DOHH2 (cell line): ENCODE measurements at regions not wholly inside any gene's neighbourhood (a gene's known extent, or its start where the extent isn't known, plus 50 kb on each side); places are given as distances from the start of the nearest gene placed in this dataset.

ENCODE experiments used
- H3F3A ChIP-seq: fragments of 200-600 bp; sonication (generic), shearing (Covaris generic); 2 replicates; pipeline ENCODE4 v1.6.0; 2016; ENCODE audit warnings: antibody characterized with exemption, mild to moderate bottlenecking; ENCODE audit not compliant: control insufficient read depth, insufficient read depth
- H3K27ac ChIP-seq: fragments of 200-600 bp; sonication (generic); 2 replicates; pipeline ENCODE4 v1.5.1; 2014; ENCODE audit warnings: low read depth, mild to moderate bottlenecking, low read length, moderate library complexity
- H3K27me3 ChIP-seq: fragments of 200-600 bp; sonication (generic); 2 replicates; pipeline ENCODE4 v1.6.1; 2014; ENCODE audit warnings: mild to moderate bottlenecking, low read length, mixed read lengths; ENCODE audit not compliant: control insufficient read depth
- H3K36me3 ChIP-seq: fragments of 200-600 bp; sonication (generic); 2 replicates; pipeline ENCODE4 v1.6.1; 2014; ENCODE audit warnings: mild to moderate bottlenecking, low read length, moderate library complexity, mixed read lengths; ENCODE audit not compliant: control insufficient read depth
- H3K4me1 ChIP-seq: fragments of 200-600 bp; sonication (generic); 2 replicates; pipeline ENCODE4 v1.6.1; 2014; ENCODE audit warnings: mild to moderate bottlenecking, low read length, mixed read lengths; ENCODE audit not compliant: control insufficient read depth
- H3K4me2 ChIP-seq: fragments of 200-600 bp; sonication (generic); 2 replicates; pipeline ENCODE4 v1.6.0; 2014; ENCODE audit warnings: mild to moderate bottlenecking, low read length, moderate library complexity
- H3K4me3 ChIP-seq: fragments of 200-600 bp; sonication (generic); 2 replicates; pipeline ENCODE4 v1.5.1; 2014; ENCODE audit warnings: mild to moderate bottlenecking, low read length, mixed read lengths
- H3K79me2 ChIP-seq: fragments of 200-600 bp; sonication (generic); 2 replicates; pipeline ENCODE4 v1.6.1; 2014; ENCODE audit warnings: mild to moderate bottlenecking, low read length, mixed read lengths; ENCODE audit not compliant: control insufficient read depth
- H3K9me2 ChIP-seq: fragments of 200-600 bp; sonication (generic); replicated peaks from 2 replicates; pipeline ENCODE4 v1.6.1; 2014; ENCODE audit warnings: mild to moderate bottlenecking, low read length, mixed read lengths; ENCODE audit not compliant: control insufficient read depth
- H3K9me3 ChIP-seq: fragments of 200-600 bp; sonication (generic); 2 replicates; pipeline ENCODE4 v1.6.1; 2014; ENCODE audit warnings: antibody characterized with exemption, low read length, mixed read lengths; ENCODE audit not compliant: control insufficient read depth, insufficient read depth
- H4K20me1 ChIP-seq: fragments of 200-600 bp; sonication (generic); 2 replicates; pipeline ENCODE4 v1.6.0; 2014; ENCODE audit warnings: low read depth, mild to moderate bottlenecking, antibody characterized with exemption, low read length, moderate library complexity; ENCODE audit not compliant: control insufficient read depth, insufficient read depth
- EZH2phosphoT487 ChIP-seq: fragments of 200-600 bp; sonication (generic); IDR thresholded peaks from 2 replicates; pipeline ENCODE4 v1.6.1; 2017; ENCODE audit warnings: borderline replicate concordance, mild to moderate bottlenecking, antibody characterized with exemption, low read length, moderate library complexity, mixed read lengths
- TF ChIP-seq, protein P1 (sequence below): fragments of 200-600 bp; sonication (generic); IDR thresholded peaks from one replicate; pipeline ENCODE4 v1.5.1; 2014; ENCODE audit warnings: antibody characterized with exemption, mild to moderate bottlenecking, low read depth, low read length; ENCODE audit not compliant: poor library complexity, severe bottlenecking

DNA sequence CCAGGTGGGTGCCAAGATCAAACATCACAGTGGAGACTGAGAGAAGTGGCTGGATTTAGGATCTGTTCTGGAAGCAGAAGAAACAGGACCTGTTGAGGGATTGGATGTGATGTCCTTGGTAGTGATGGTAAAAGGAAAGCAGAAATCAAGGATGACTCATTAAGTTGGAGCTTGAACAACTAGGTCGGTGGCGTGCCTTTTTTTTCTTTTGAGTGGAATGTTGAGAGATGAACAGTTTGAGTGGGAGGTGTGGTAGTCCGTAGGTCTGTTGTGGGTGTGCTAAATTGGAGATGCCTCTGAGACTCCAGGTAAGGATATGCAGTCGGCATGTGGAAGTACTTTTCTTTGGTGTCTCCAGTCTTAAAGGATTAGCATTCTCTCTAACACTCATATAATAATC lies 92.1 kb upstream of the IL12B start:
- no peak overlapping the region for H3K27ac ChIP-seq
- no peaks in the 10 kb centered on the region for H3K36me3 ChIP-seq
- no peaks in the 10 kb centered on the region for H3K4me1 ChIP-seq
- no peaks in the 10 kb centered on the region for H4K20me1 ChIP-seq
- TF ChIP-seq, protein P1, sequence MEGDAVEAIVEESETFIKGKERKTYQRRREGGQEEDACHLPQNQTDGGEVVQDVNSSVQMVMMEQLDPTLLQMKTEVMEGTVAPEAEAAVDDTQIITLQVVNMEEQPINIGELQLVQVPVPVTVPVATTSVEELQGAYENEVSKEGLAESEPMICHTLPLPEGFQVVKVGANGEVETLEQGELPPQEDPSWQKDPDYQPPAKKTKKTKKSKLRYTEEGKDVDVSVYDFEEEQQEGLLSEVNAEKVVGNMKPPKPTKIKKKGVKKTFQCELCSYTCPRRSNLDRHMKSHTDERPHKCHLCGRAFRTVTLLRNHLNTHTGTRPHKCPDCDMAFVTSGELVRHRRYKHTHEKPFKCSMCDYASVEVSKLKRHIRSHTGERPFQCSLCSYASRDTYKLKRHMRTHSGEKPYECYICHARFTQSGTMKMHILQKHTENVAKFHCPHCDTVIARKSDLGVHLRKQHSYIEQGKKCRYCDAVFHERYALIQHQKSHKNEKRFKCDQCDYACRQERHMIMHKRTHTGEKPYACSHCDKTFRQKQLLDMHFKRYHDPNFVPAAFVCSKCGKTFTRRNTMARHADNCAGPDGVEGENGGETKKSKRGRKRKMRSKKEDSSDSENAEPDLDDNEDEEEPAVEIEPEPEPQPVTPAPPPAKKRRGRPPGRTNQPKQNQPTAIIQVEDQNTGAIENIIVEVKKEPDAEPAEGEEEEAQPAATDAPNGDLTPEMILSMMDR = no peak
- TF ChIP-seq EZH2phosphoT487 = no peak
- no peaks in the 10 kb centered on the region for H3K79me2 ChIP-seq
- no peak overlapping the region for H3K4me2 ChIP-seq
- H3K9me3 ChIP-seq = no peaks in the 10 kb centered on the region
- H3F3A ChIP-seq = no peaks in the 10 kb centered on the region
- H3K9me2 ChIP-seq = no peaks in the 10 kb centered on the region
- peaks cover 2% of the 10 kb centered on the region for H3K27me3 ChIP-seq
- no peak overlapping the region for H3K4me3 ChIP-seq

DNA sequence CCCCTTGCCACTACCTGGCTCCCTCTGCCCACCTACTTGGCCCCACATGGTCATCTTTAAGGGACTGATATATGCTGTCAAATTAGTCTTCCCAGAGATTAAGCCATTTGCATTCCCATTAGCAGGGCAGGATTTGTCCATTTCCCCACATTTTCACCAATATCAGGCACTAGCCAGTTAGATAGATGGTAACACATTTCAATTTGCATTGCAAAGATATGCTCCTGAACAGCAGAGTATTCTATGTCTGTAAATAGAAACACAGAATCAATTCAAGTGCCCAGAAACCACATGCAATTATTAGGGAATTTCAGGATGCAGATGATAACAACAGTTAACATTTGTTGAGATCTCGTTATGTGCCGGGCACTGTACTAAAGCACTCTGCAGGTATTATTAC lies 92.6 kb upstream of the IL12B start:
- Histone ChIP-seq H3K4me3 (no peak overlapping the region), H3K9me2 (no peaks in the 10 kb centered on the region), H3K4me2 (no peak overlapping the region), H3K27me3 (peaks cover 4% of the 10 kb centered on the region), H3K9me3 (no peaks in the 10 kb centered on the region), H3K79me2 (no peaks in the 10 kb centered on the region), H3F3A (no peaks in the 10 kb centered on the region), H3K36me3 (no peaks in the 10 kb centered on the region), H4K20me1 (no peaks in the 10 kb centered on the region), H3K4me1 (no peaks in the 10 kb centered on the region), H3K27ac (no peak overlapping the region)
- TF ChIP-seq, protein P1 = no peak
- no peak for TF ChIP-seq EZH2phosphoT487

DNA sequence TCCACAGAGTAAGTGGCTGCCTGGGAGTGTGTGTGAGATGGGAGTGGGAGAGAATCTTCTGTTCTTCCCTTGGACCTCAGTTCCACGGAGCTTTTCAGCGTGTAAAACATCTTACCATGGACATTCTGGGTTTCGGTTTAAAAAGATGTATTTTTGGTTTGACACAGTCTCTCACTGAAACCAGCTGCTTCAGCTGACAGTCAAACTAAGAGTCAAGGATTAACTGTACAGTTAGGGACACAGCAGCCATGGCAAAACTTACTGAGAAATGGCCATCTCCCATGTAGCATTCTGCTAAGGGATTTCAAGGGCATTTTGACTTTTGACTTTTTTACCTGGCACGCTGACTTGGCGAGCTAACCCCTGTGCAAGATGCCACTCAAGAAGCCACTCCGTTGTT lies 93.8 kb upstream of the IL12B start:
- H3K9me3 ChIP-seq = no peaks in the 10 kb centered on the region
- no peaks in the 10 kb centered on the region for H3K9me2 ChIP-seq
- no peak overlapping the region for H3K4me3 ChIP-seq
- TF ChIP-seq, protein P1 = no peak
- no peak for TF ChIP-seq EZH2phosphoT487
- H4K20me1 ChIP-seq = no peaks in the 10 kb centered on the region
- H3K4me1 ChIP-seq = no peaks in the 10 kb centered on the region
- H3F3A ChIP-seq = no peaks in the 10 kb centered on the region
- no peaks in the 10 kb centered on the region for H3K36me3 ChIP-seq
- peaks cover 4% of the 10 kb centered on the region for H3K27me3 ChIP-seq
- no peak overlapping the region for H3K27ac ChIP-seq
- no peaks in the 10 kb centered on the region for H3K79me2 ChIP-seq
- no peak overlapping the region for H3K4me2 ChIP-seq

DNA sequence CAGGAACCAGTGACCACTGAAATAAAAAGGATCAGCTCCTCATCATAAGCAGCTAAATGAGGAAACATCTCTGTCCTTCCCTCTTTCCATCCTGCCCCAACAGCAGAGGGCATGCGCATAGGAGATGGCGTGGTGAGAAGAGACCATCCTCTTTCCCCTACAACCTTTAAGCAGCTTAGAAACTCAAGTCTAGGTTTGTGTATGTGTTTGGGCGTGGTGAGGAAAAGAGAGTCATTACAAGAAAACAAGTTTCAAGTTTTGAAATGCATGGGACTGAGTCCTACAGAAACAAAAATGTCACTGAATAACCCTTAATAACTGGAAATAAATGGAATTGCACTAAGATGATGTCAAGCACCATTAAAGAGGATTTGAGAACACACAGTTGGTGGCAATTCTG lies 96.4 kb upstream of the IL12B start:
- TF ChIP-seq, protein P1 = no peak
- TF ChIP-seq EZH2phosphoT487 = no peak
- peaks cover 4% of the 10 kb centered on the region for H3K27me3 ChIP-seq
- H3K4me2 ChIP-seq = no peak overlapping the region
- H4K20me1 ChIP-seq = no peaks in the 10 kb centered on the region
- H3K4me1 ChIP-seq = no peaks in the 10 kb centered on the region
- no peaks in the 10 kb centered on the region for H3K79me2 ChIP-seq
- no peak overlapping the region for H3K27ac ChIP-seq
- H3F3A ChIP-seq = no peaks in the 10 kb centered on the region
- H3K4me3 ChIP-seq = no peak overlapping the region
- H3K9me2 ChIP-seq = no peaks in the 10 kb centered on the region
- H3K36me3 ChIP-seq = no peaks in the 10 kb centered on the region
- H3K9me3 ChIP-seq = no peaks in the 10 kb centered on the region
